GM08714 (cell line): ENCODE measurements at regions not wholly inside any gene's neighbourhood (a gene's known extent, or its start where the extent isn't known, plus 50 kb on each side); places are given as distances from the start of the nearest gene placed in this dataset.

Source experiments
- H3K4me3 ChIP-seq: fragments of 200-500 bp; sonication (Bioruptor generic); 2 replicates; pipeline ENCODE4 v1.5.1; 2014; ENCODE audit warnings: mild to moderate bottlenecking, low read length, inconsistent platforms
- ZNF274 ChIP-seq: IDR thresholded peaks from 2 replicates; pipeline ENCODE4 v1.6.1; 2012; ENCODE audit warnings: mild to moderate bottlenecking, low read depth, low read length

- H3K4me3 ChIP-seq = no peak overlapping the region
- TF ChIP-seq ZNF274 = no peak
Measured at GRCh38 chr4:1536579-1537409, 130.6 kb upstream of the NKX1-1 start.

- TF ChIP-seq ZNF274 = no peak
- H3K4me3 ChIP-seq = no peak overlapping the region
Measured at GRCh38 chr4:1535926-1536578, 129.8 kb upstream of the NKX1-1 start.

GRCh38 chr4:1534876-1535526, 128.8 kb upstream of the NKX1-1 start:
- no peak overlapping the region for H3K4me3 ChIP-seq
- no peak for TF ChIP-seq ZNF274

- TF ChIP-seq ZNF274 = no peak
- no peak overlapping the region for H3K4me3 ChIP-seq
Measured at GRCh38 chr4:1534095-1534872, 128.0 kb upstream of the NKX1-1 start.

GRCh38 chr4:1533501-1534064, 127.3 kb upstream of the NKX1-1 start:
- H3K4me3 ChIP-seq = no peak overlapping the region
- TF ChIP-seq ZNF274 = no peak

GRCh38 chr4:1532549-1533395, 126.5 kb upstream of the NKX1-1 start:
- no peak overlapping the region for H3K4me3 ChIP-seq
- no peak for TF ChIP-seq ZNF274

GRCh38 chr4:1531683-1532548, 125.7 kb upstream of the NKX1-1 start:
- H3K4me3 ChIP-seq = no peak overlapping the region
- TF ChIP-seq ZNF274 = no peak

- H3K4me3 ChIP-seq = no peak overlapping the region
- no peak for TF ChIP-seq ZNF274
Measured at GRCh38 chr4:1530356-1530755, 124.1 kb upstream of the NKX1-1 start.

- TF ChIP-seq ZNF274 = no peak
Measured at GRCh38 chr4:1524761-1525160, 118.5 kb upstream of the NKX1-1 start.

GRCh38 chr4:1523907-1524636, 117.8 kb upstream of the NKX1-1 start:
- H3K4me3 ChIP-seq = no peak overlapping the region
- TF ChIP-seq ZNF274 = no peak

More at GRCh38 chr4:1524761-1525160, 118.5 kb upstream of the NKX1-1 start:
- no peak overlapping the region for H3K4me3 ChIP-seq

GRCh38 chr4:1523506-1523905, 117.3 kb upstream of the NKX1-1 start:
- no peak for TF ChIP-seq ZNF274
- H3K4me3 ChIP-seq = no peak overlapping the region

- TF ChIP-seq ZNF274 = no peak
- H3K4me3 ChIP-seq = no peak overlapping the region
Measured at GRCh38 chr4:1523033-1523432, 116.8 kb upstream of the NKX1-1 start.
